MM.1S (cell line): ENCODE measurements at regions not wholly inside any gene's neighbourhood (a gene's known extent, or its start where the extent isn't known, plus 50 kb on each side); places are given as distances from the start of the nearest gene placed in this dataset.

Experiments used
- EZH2 ChIP-seq: fragments of 300-600 bp; sonication (generic); optimal IDR thresholded peaks from 2 replicates; pipeline ENCODE3; 2017; ENCODE audit warnings: low read depth, mild to moderate bottlenecking, antibody characterized with exemption, low read length, mixed read lengths
- EZH2phosphoT487 ChIP-seq: fragments of 300-600 bp; sonication (generic); IDR thresholded peaks from 2 replicates; pipeline ENCODE4 v1.6.1; 2018; ENCODE audit warnings: antibody characterized with exemption, low read length
- TF ChIP-seq, protein P1 (sequence below): fragments of 300-600 bp; sonication (generic); IDR thresholded peaks from 2 replicates; pipeline ENCODE4 v1.5.1; 2016; ENCODE audit warnings: antibody characterized with exemption, low read length, mixed read lengths

DNA sequence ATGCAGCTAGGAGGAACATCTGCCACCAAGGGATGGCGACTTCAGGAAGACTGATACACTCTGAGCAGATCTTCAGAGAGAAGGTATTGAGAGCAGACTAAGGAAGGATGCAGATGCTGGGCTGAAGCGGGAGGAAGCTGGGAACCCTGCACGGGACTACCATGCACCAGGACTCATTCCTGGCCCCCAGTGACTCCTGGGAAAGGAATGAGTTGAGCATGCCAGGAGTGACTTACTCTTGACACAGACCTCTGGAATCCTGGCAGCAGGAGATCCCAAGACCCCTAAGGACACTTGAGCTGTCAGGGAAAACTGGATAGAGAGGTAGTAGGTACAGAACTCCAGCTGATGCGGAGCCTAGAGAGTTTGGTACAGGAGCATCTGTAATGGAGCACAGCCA lies 336.1 kb downstream of the RPS29 start:
- TF ChIP-seq, protein P1, sequence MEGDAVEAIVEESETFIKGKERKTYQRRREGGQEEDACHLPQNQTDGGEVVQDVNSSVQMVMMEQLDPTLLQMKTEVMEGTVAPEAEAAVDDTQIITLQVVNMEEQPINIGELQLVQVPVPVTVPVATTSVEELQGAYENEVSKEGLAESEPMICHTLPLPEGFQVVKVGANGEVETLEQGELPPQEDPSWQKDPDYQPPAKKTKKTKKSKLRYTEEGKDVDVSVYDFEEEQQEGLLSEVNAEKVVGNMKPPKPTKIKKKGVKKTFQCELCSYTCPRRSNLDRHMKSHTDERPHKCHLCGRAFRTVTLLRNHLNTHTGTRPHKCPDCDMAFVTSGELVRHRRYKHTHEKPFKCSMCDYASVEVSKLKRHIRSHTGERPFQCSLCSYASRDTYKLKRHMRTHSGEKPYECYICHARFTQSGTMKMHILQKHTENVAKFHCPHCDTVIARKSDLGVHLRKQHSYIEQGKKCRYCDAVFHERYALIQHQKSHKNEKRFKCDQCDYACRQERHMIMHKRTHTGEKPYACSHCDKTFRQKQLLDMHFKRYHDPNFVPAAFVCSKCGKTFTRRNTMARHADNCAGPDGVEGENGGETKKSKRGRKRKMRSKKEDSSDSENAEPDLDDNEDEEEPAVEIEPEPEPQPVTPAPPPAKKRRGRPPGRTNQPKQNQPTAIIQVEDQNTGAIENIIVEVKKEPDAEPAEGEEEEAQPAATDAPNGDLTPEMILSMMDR = no peak
- TF ChIP-seq EZH2 = no peak
- TF ChIP-seq EZH2phosphoT487 = no peak
